ENCODE measurements at regions not wholly inside any gene's neighbourhood (a gene's known extent, or its start where the extent isn't known, plus 50 kb on each side); places are given as distances from the start of the nearest gene placed in this dataset.

DNA sequence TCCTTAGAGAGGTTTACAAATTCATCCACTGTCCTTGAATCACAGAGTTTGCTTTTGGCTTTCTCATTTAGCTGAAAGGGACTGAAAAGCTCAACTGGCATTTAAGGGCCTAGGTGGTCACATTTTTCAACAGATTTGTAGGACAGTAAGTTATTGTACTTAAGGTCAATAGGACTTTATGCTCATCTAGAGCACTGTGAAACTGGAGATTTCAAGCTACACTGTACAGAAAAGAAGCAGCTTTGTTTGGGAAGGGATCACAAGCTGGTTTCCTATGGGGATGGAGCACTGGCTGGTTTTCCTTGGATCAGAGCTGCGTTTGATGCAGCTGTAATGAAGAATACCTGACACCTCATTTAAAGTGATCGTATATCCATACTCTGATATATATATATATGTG lies 482.7 kb downstream of the FBXO15 start:
- no peak for DNase-seq (ENCODE audit: low spot score)
- Histone ChIP-seq H3K9ac (ENCODE audit: low read depth in 1 of 2, low read length in 2 of 2) (no peak overlapping the region), H3K27ac (ENCODE audit: low read depth in 1 of 2, low read length in 2 of 2) (no peak overlapping the region), H3K4me1 (ENCODE audit: control insufficient read depth in 4 of 4, insufficient read depth in 4 of 4, low read length in 3 of 4) (no peaks in the 10 kb centered on the region), H3K4me3 (ENCODE audit: low read depth in 1 of 3, low read length in 3 of 3) (no peak overlapping the region), H3K27me3 (ENCODE audit: control insufficient read depth in 4 of 4, insufficient read depth in 4 of 4, low read length in 3 of 4) (no peaks in the 10 kb centered on the region), H3K36me3 (ENCODE audit: control insufficient read depth in 4 of 4, insufficient read depth in 3 of 4, low read depth in 1 of 4, low read length in 3 of 4) (no peaks in the 10 kb centered on the region), H3K9me3 (ENCODE audit: control insufficient read depth in 4 of 4, low read length in 3 of 4) (peaks cover 0 to 2% (median 0%) of the 10 kb centered on the region in 4 donors)
- TF ChIP-seq FOXA1 (IDR thresholded peaks at IDR 0.05) (no peak), ZBTB33 (IDR thresholded peaks at IDR 0.05) (no peak), HNF4A (conservative IDR thresholded peaks at IDR 0.05) (no peak), TAF1 (conservative IDR thresholded peaks at IDR 0.05) (no peak), RXRA (IDR thresholded peaks at IDR 0.05) (no peak), EGR1 (IDR thresholded peaks at IDR 0.05; ENCODE audit: low read depth in 2 of 2) (no peak), JUND (IDR thresholded peaks at IDR 0.05) (no peak), MAX (IDR thresholded peaks at IDR 0.05) (no peak), HNF4G (IDR thresholded peaks at IDR 0.05) (no peak), ATF3 (IDR thresholded peaks at IDR 0.05) (no peak), YY1 (IDR thresholded peaks at IDR 0.05) (no peak), RAD21 (IDR thresholded peaks at IDR 0.05) (no peak), NR2F2 (IDR thresholded peaks at IDR 0.05) (no peak)
- TF ChIP-seq, protein P1, sequence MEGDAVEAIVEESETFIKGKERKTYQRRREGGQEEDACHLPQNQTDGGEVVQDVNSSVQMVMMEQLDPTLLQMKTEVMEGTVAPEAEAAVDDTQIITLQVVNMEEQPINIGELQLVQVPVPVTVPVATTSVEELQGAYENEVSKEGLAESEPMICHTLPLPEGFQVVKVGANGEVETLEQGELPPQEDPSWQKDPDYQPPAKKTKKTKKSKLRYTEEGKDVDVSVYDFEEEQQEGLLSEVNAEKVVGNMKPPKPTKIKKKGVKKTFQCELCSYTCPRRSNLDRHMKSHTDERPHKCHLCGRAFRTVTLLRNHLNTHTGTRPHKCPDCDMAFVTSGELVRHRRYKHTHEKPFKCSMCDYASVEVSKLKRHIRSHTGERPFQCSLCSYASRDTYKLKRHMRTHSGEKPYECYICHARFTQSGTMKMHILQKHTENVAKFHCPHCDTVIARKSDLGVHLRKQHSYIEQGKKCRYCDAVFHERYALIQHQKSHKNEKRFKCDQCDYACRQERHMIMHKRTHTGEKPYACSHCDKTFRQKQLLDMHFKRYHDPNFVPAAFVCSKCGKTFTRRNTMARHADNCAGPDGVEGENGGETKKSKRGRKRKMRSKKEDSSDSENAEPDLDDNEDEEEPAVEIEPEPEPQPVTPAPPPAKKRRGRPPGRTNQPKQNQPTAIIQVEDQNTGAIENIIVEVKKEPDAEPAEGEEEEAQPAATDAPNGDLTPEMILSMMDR (IDR thresholded peaks at IDR 0.05; ENCODE audit: low read depth, low read length, missing input control) = no peak
- TF ChIP-seq, protein P2, sequence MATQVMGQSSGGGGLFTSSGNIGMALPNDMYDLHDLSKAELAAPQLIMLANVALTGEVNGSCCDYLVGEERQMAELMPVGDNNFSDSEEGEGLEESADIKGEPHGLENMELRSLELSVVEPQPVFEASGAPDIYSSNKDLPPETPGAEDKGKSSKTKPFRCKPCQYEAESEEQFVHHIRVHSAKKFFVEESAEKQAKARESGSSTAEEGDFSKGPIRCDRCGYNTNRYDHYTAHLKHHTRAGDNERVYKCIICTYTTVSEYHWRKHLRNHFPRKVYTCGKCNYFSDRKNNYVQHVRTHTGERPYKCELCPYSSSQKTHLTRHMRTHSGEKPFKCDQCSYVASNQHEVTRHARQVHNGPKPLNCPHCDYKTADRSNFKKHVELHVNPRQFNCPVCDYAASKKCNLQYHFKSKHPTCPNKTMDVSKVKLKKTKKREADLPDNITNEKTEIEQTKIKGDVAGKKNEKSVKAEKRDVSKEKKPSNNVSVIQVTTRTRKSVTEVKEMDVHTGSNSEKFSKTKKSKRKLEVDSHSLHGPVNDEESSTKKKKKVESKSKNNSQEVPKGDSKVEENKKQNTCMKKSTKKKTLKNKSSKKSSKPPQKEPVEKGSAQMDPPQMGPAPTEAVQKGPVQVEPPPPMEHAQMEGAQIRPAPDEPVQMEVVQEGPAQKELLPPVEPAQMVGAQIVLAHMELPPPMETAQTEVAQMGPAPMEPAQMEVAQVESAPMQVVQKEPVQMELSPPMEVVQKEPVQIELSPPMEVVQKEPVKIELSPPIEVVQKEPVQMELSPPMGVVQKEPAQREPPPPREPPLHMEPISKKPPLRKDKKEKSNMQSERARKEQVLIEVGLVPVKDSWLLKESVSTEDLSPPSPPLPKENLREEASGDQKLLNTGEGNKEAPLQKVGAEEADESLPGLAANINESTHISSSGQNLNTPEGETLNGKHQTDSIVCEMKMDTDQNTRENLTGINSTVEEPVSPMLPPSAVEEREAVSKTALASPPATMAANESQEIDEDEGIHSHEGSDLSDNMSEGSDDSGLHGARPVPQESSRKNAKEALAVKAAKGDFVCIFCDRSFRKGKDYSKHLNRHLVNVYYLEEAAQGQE (IDR thresholded peaks at IDR 0.05) = no peak
- 90% methylated on average over 2 of the region's 2 CpGs for WGBS

GRCh38 chr18:73663581-73663980 lies 484.1 kb downstream of the FBXO15 start:
- no peak for DNase-seq (ENCODE audit: low spot score)
- H3K9me3 ChIP-seq (ENCODE audit: control insufficient read depth in 4 of 4, low read length in 3 of 4) = peaks cover 0 to 2% (median 0%) of the 10 kb centered on the region in 4 donors
- no peak overlapping the region for H3K4me3 ChIP-seq (ENCODE audit: low read depth in 1 of 3, low read length in 3 of 3)
- no peak overlapping the region for H3K9ac ChIP-seq (ENCODE audit: low read depth in 1 of 2, low read length in 2 of 2)
- WGBS = 69% methylated on average over 2 of the region's 2 CpGs
- H3K27me3 ChIP-seq (ENCODE audit: control insufficient read depth in 4 of 4, insufficient read depth in 4 of 4, low read length in 3 of 4) = no peaks in the 10 kb centered on the region
- H3K36me3 ChIP-seq (ENCODE audit: control insufficient read depth in 4 of 4, insufficient read depth in 3 of 4, low read depth in 1 of 4, low read length in 3 of 4) = no peaks in the 10 kb centered on the region
- no peaks in the 10 kb centered on the region for H3K4me1 ChIP-seq (ENCODE audit: control insufficient read depth in 4 of 4, insufficient read depth in 4 of 4, low read length in 3 of 4)
- no peak overlapping the region for H3K27ac ChIP-seq (ENCODE audit: low read depth in 1 of 2, low read length in 2 of 2)
- no peak for TF ChIP-seq JUND (IDR thresholded peaks at IDR 0.05)
- no peak for TF ChIP-seq RAD21 (IDR thresholded peaks at IDR 0.05)
- TF ChIP-seq, protein P1 (IDR thresholded peaks at IDR 0.05; ENCODE audit: low read depth, low read length, missing input control) = no peak
- no peak for TF ChIP-seq YY1 (IDR thresholded peaks at IDR 0.05)
- no peak for TF ChIP-seq MAX (IDR thresholded peaks at IDR 0.05)
- no peak for TF ChIP-seq NR2F2 (IDR thresholded peaks at IDR 0.05)
- TF ChIP-seq HNF4A (conservative IDR thresholded peaks at IDR 0.05) = no peak
- no peak for TF ChIP-seq EGR1 (IDR thresholded peaks at IDR 0.05; ENCODE audit: low read depth in 2 of 2)
- no peak for TF ChIP-seq FOXA1 (IDR thresholded peaks at IDR 0.05)
- TF ChIP-seq, protein P2 (IDR thresholded peaks at IDR 0.05) = no peak
- no peak for TF ChIP-seq TAF1 (conservative IDR thresholded peaks at IDR 0.05)
- TF ChIP-seq SP1 (IDR thresholded peaks at IDR 0.05) = no peak
- no peak for TF ChIP-seq RXRA (IDR thresholded peaks at IDR 0.05)
- TF ChIP-seq HNF4G (IDR thresholded peaks at IDR 0.05) = no peak

All from liver (tissue), 8 donors.